ENCODE measurements at regions not wholly inside any gene's neighbourhood (a gene's known extent, or its start where the extent isn't known, plus 50 kb on each side); places are given as distances from the start of the nearest gene placed in this dataset.
A peak's percentile ranks its signal among the peaks of the same experiment; 100 is the strongest.

DNA sequence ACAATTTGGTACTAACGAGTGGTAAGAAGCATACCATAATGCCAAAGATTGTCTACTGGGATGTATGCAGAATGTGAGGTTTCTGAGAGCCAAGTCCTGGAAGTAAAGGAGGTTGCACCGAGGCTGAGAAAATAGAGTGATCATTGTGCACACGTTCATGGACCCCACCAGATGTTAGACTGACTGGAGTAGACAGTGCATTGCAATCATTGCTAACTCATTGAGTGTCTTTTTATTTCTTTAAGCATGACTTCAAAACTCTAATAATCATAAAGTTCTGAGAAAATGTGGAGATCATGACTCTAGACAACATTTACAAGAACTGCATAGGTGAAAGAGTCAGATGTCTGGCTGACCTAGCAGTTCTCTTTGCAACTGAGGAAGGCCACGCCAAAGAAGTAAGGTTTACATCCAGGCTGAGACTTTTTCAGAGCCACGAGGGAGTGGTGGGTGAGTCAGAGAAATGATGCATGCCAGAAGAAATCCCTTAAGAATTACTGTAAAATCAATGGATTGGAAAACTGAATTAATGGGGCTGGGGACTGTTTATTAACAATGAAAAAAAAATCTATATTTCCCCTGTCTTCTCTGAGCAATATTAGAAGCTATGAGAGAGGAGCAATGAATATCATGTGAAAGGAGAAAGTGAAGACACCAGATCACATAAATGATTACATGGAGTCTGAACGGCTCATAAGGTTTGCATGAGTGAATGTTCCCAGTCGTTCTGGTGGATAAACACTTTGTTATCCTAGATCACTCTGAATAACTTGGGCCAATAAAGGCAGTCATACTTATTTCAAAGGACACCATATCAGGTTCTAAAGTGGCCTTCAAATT lies 76.0 kb upstream of the SLC25A26 start:
- Histone ChIP-seq H3K4me1 (no peaks in the 10 kb centered on the region), H3K27me3 (no peaks in the 10 kb centered on the region), H3K9me3 (no peaks in the 10 kb centered on the region), H3K36me3 (no peaks in the 10 kb centered on the region), H3K27ac (no peak overlapping the region), H3K4me3 (no peak overlapping the region)
- TF ChIP-seq CTCF (IDR thresholded peaks at IDR 0.05): no peak
- no peak for DNase-seq (ENCODE audit: low spot score)

DNA sequence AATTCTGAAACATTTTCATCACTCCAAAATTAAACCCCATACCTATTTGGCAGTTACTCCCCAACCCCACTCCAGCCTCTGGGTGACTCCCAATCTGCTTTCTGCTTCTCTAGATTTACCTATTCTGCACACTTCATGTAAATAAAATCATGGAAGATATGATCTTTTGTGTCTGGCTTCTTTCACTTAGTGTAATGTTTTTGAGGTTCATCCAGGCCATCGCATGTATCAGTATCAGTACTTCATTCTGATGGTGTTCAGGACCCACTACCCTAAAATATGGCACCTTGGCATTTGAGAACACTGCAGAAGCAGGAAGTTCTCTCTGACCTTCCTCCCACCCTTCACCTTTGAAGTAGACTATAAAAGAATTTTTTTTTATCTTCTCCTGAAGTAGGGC lies 78.7 kb upstream of the SLC25A26 start:
- H3K27ac ChIP-seq: no peak overlapping the region
- no peak for TF ChIP-seq CTCF (IDR thresholded peaks at IDR 0.05)
- no peaks in the 10 kb centered on the region for H3K27me3 ChIP-seq
- H3K4me1 ChIP-seq: peaks cover 0 to 13% of the 10 kb centered on the region in 2 donors
- H3K4me3 ChIP-seq: no peak overlapping the region
- H3K36me3 ChIP-seq: no peaks in the 10 kb centered on the region
- DNase-seq (ENCODE audit: low spot score): no peak
- H3K9me3 ChIP-seq: no peaks in the 10 kb centered on the region

- Histone ChIP-seq H3K27ac (no peak overlapping the region), H3K36me3 (no peaks in the 10 kb centered on the region), H3K4me3 (no peak overlapping the region), H3K27me3 (no peaks in the 10 kb centered on the region), H3K4me1 (peaks cover 0 to 13% of the 10 kb centered on the region in 2 donors), H3K9me3 (no peaks in the 10 kb centered on the region)
- no peak for DNase-seq (ENCODE audit: low spot score)
- TF ChIP-seq CTCF (IDR thresholded peaks at IDR 0.05): no peak
Observed at GRCh38 chr3:66140743-66141372, 79.9 kb upstream of the SLC25A26 start.

DNA sequence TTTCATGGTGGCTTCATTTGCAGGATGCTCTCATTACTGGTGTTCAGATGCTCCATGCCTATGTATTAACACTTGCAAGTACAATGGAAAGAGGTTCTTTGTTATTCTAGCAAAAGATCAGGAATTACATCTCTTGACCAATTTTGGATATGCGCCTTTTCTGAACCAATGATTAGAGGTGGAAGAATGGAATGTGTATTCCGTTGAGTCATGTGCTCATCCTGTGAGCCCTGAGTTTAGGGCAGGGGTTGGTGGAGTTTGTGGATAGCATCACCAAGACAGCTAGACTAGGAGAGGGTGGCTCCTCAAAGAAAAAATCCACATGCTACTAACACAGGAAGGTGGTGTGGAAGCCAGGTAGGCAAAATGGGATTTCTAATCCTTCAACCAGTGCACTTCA lies 80.7 kb upstream of the SLC25A26 start:
- peaks cover 0 to 13% of the 10 kb centered on the region in 2 donors for H3K4me1 ChIP-seq
- no peak overlapping the region for H3K4me3 ChIP-seq
- H3K36me3 ChIP-seq: no peaks in the 10 kb centered on the region
- no peaks in the 10 kb centered on the region for H3K9me3 ChIP-seq
- no peak for DNase-seq (ENCODE audit: low spot score)
- H3K27me3 ChIP-seq: no peaks in the 10 kb centered on the region
- no peak for TF ChIP-seq CTCF (IDR thresholded peaks at IDR 0.05)
- H3K27ac ChIP-seq: peak overlapping the region in 1 of 2 donors; percentile 28

- no peak for TF ChIP-seq CTCF (IDR thresholded peaks at IDR 0.05)
Observed at GRCh38 chr3:66139415-66139814, 81.4 kb upstream of the SLC25A26 start.

More at GRCh38 chr3:66139415-66139814, 81.4 kb upstream of the SLC25A26 start:
- H3K27me3 ChIP-seq: no peaks in the 10 kb centered on the region
- H3K36me3 ChIP-seq: no peaks in the 10 kb centered on the region
- no peak overlapping the region for H3K4me3 ChIP-seq
- no peak for DNase-seq (ENCODE audit: low spot score)
- peaks cover 0 to 13% of the 10 kb centered on the region in 2 donors for H3K4me1 ChIP-seq
- no peaks in the 10 kb centered on the region for H3K9me3 ChIP-seq
- H3K27ac ChIP-seq: peak overlapping the region in 1 of 2 donors; percentile 28

Measured in right atrium auricular region (tissue), 2 donors.